Cardiac muscle cell (in vitro differentiated cells and primary cell): ENCODE measurements at regions not wholly inside any gene's neighbourhood (a gene's known extent, or its start where the extent isn't known, plus 50 kb on each side); places are given as distances from the start of the nearest gene placed in this dataset.

Source experiments
- DNase-seq, 2 donors: peaks; one replicate each; pipeline versions ENCODE4 v3.0.0 to v3.0.0-alpha.2; 2010 to 2017; ENCODE audit warnings: low read depth in 1 of 2, low spot score in 1 of 2
- H3K27ac ChIP-seq: fragments of 200-600 bp; sonication (generic); 2 replicates; pipeline ENCODE4 v1.5.1; 2016
- H3K27me3 ChIP-seq: fragments of 200-600 bp; sonication (generic); 2 replicates; pipeline ENCODE4 v1.6.0; 2016; ENCODE audit warnings: control low read depth
- H3K36me3 ChIP-seq: fragments of 200-600 bp; sonication (generic); 2 replicates; pipeline ENCODE4 v1.5.1; 2016; ENCODE audit warnings: control low read depth
- H3K4me1 ChIP-seq: fragments of 200-600 bp; sonication (generic); 2 replicates; pipeline ENCODE4 v1.8.1; 2017; ENCODE audit warnings: low read depth, mild to moderate bottlenecking, mixed run types
- H3K4me3 ChIP-seq: fragments of 200-600 bp; sonication (generic); 2 replicates; pipeline ENCODE4 v1.5.1; 2016; ENCODE audit warnings: mild to moderate bottlenecking
- H3K9me3 ChIP-seq: fragments of 200-600 bp; sonication (generic); 2 replicates; pipeline ENCODE4 v1.5.1; 2017; ENCODE audit warnings: low read depth, mild to moderate bottlenecking, control low read depth
- CTCF ChIP-seq: IDR thresholded peaks from 2 replicates; pipeline ENCODE4 v1.5.1; 2012; ENCODE audit warnings: low read depth, mild to moderate bottlenecking, low read length

GRCh38 chr11:87425943-87426342, 388.2 kb downstream of the TMEM135 start:
- Histone ChIP-seq H3K4me3 (no peak overlapping the region), H3K27me3 (no peaks in the 10 kb centered on the region), H3K36me3 (no peaks in the 10 kb centered on the region), H3K9me3 (no peaks in the 10 kb centered on the region), H3K27ac (no peak overlapping the region), H3K4me1 (peaks cover 26% of the 10 kb centered on the region)
- TF ChIP-seq CTCF = no peak
- no peak for DNase-seq

- no peak overlapping the region for H3K4me3 ChIP-seq
- H3K9me3 ChIP-seq = no peaks in the 10 kb centered on the region
- TF ChIP-seq CTCF = no peak
- DNase-seq = no peak
- H3K4me1 ChIP-seq = peaks cover 22% of the 10 kb centered on the region
- H3K27ac ChIP-seq = no peak overlapping the region
- no peaks in the 10 kb centered on the region for H3K27me3 ChIP-seq
- H3K36me3 ChIP-seq = no peaks in the 10 kb centered on the region
Observed at GRCh38 chr11:87425391-87425790, 387.7 kb downstream of the TMEM135 start.

GRCh38 chr11:87423161-87423560, 385.4 kb downstream of the TMEM135 start:
- H3K27ac ChIP-seq = peak overlapping the region; percentile 82
- H3K36me3 ChIP-seq = no peaks in the 10 kb centered on the region
- no peak for TF ChIP-seq CTCF
- DNase-seq = no peak
- no peaks in the 10 kb centered on the region for H3K27me3 ChIP-seq
- H3K9me3 ChIP-seq = no peaks in the 10 kb centered on the region
- no peak overlapping the region for H3K4me3 ChIP-seq
- H3K4me1 ChIP-seq = peaks cover 19% of the 10 kb centered on the region

GRCh38 chr11:87422566-87422965, 384.8 kb downstream of the TMEM135 start:
- Histone ChIP-seq H3K4me1 (peaks cover 19% of the 10 kb centered on the region), H3K36me3 (no peaks in the 10 kb centered on the region), H3K9me3 (no peaks in the 10 kb centered on the region), H3K27me3 (no peaks in the 10 kb centered on the region), H3K4me3 (no peak overlapping the region), H3K27ac (peak overlapping the region; percentile 82)
- TF ChIP-seq CTCF = no peak
- DNase-seq = peak in 1 of 2 donors; percentile 24

- Histone ChIP-seq H3K27me3 (no peaks in the 10 kb centered on the region), H3K27ac (no peak overlapping the region), H3K36me3 (no peaks in the 10 kb centered on the region), H3K4me1 (peaks cover 19% of the 10 kb centered on the region), H3K9me3 (no peaks in the 10 kb centered on the region), H3K4me3 (no peak overlapping the region)
- DNase-seq = peak; percentile 73 to 90
- peak; percentile 82 for TF ChIP-seq CTCF
Observed at GRCh38 chr11:87421422-87421821, 383.7 kb downstream of the TMEM135 start.

- H3K27me3 ChIP-seq = no peaks in the 10 kb centered on the region
- peaks cover 16% of the 10 kb centered on the region for H3K4me1 ChIP-seq
- no peak for TF ChIP-seq CTCF
- H3K27ac ChIP-seq = no peak overlapping the region
- H3K9me3 ChIP-seq = no peaks in the 10 kb centered on the region
- DNase-seq = no peak
- no peaks in the 10 kb centered on the region for H3K36me3 ChIP-seq
- no peak overlapping the region for H3K4me3 ChIP-seq
Observed at GRCh38 chr11:87417951-87418350, 380.2 kb downstream of the TMEM135 start.
